ENCODE measurements at regions not wholly inside any gene's neighbourhood (a gene's known extent, or its start where the extent isn't known, plus 50 kb on each side); places are given as distances from the start of the nearest gene placed in this dataset.

DNA sequence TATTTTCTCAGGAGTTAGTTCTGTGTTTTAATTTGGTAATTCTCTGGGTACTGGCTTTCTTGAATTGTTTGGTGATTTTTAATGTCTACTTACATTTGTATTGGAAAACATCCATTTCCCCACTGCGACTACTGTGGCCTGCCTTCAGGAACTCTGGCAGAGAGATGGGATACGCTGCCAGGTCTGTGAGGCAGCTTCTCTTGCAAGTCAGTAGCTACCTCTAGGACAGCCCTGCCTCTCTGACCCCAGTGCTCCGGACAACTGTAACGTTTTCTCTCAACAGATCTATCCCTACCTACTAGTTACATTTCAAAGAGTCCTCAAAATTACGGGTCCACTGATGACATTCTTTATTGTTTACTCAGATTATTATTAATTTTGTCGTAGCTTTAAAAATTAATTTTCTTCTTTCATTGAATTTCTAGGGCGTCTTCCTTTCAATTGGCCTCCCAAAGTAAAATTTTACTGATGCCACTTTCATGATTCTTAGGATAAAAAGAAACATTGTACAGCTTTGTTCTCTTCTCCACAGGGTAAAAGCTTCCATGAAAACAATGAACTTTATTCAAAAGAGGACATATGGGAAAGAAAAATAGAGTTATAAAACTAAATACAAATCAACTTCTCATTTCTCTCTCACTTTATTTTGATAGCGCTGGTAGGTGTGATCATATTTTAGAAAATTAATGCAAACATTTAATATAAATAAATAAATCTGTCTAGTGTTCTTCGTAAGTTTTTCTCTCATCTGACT lies 123.2 kb upstream of the GOLGA8J start:
- Histone ChIP-seq H3K4me1 (no peaks in the 10 kb centered on the region), H3K4me3 (no peak overlapping the region), H3K9me3 (no peaks in the 10 kb centered on the region), H3K36me3 (no peaks in the 10 kb centered on the region), H3K27me3 (no peaks in the 10 kb centered on the region), H3K27ac (no peak overlapping the region)
- ATAC-seq (no peak), DNase-seq (no peak)
- TF ChIP-seq, protein P1, sequence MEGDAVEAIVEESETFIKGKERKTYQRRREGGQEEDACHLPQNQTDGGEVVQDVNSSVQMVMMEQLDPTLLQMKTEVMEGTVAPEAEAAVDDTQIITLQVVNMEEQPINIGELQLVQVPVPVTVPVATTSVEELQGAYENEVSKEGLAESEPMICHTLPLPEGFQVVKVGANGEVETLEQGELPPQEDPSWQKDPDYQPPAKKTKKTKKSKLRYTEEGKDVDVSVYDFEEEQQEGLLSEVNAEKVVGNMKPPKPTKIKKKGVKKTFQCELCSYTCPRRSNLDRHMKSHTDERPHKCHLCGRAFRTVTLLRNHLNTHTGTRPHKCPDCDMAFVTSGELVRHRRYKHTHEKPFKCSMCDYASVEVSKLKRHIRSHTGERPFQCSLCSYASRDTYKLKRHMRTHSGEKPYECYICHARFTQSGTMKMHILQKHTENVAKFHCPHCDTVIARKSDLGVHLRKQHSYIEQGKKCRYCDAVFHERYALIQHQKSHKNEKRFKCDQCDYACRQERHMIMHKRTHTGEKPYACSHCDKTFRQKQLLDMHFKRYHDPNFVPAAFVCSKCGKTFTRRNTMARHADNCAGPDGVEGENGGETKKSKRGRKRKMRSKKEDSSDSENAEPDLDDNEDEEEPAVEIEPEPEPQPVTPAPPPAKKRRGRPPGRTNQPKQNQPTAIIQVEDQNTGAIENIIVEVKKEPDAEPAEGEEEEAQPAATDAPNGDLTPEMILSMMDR (IDR thresholded peaks at IDR 0.05): no peak
- intact Hi-C loops (cut with DNase I): no loop called here

DNA sequence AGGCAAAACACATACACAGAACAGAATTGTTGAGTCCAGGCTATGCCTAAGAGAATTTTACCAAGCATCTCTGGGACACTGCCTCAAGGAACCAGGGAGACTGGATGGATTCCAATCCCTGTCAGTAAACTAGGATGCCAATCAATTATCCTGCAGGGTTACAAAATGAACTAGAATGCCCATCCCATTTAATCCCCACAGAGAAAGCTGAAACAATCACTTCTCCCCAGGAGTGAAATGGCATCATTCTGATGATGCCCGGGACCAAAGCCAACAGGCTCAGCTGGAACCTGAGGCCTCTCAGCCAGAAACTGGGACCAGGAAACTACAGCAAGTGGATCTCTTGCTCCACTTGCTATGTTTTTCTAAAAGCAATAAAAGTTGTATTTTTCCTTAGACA lies 130.0 kb upstream of the TJP1 start:
- DNase-seq (no peak), ATAC-seq (no peak)
- no peaks in the 10 kb centered on the region for H3K4me1 ChIP-seq
- TF ChIP-seq, protein P1 (IDR thresholded peaks at IDR 0.05): no peak
- H3K27me3 ChIP-seq: no peaks in the 10 kb centered on the region
- no peaks in the 10 kb centered on the region for H3K9me3 ChIP-seq
- no peaks in the 10 kb centered on the region for H3K36me3 ChIP-seq
- intact Hi-C loops (cut with DNase I): no loop called here
- H3K4me3 ChIP-seq: no peak overlapping the region
- H3K27ac ChIP-seq: no peak overlapping the region

DNA sequence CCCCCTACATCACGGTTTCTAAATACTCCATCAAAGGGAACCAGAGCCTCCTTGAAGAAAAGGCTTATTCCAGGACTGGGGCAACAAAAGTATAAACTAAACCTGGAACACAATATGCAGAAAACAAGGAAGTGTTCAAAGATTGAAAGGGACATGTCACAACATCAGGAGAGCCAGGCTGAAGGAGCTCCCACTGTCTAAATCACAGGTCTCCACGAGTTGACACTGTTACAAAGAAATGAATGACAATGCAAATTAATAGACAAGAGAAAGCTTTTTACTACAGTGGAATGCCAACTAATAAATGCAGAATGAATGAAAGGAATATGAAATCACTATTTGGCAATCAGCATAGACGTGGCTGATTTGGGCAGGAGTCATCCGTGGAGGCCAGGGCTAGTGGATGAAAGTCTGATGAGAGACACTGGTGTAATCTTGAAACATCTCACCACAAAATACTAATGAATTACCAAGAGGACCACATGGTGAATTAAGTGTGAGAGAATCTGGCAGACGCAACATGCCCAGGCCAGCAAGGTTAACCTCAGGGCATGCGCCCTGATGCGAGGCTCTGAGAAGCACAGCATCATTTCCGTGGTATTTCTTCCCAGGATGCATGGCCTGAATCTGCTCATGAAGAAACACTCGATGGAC lies 123.8 kb upstream of the TJP1 start:
- TF ChIP-seq, protein P1 (IDR thresholded peaks at IDR 0.05): no peak
- DNase-seq: no peak
- Histone ChIP-seq H3K9me3 (no peaks in the 10 kb centered on the region), H3K36me3 (no peaks in the 10 kb centered on the region), H3K4me3 (no peak overlapping the region), H3K4me1 (no peaks in the 10 kb centered on the region), H3K27me3 (no peaks in the 10 kb centered on the region), H3K27ac (no peak overlapping the region)
- intact Hi-C loops (cut with DNase I): no loop called here
- no peak for ATAC-seq

DNA sequence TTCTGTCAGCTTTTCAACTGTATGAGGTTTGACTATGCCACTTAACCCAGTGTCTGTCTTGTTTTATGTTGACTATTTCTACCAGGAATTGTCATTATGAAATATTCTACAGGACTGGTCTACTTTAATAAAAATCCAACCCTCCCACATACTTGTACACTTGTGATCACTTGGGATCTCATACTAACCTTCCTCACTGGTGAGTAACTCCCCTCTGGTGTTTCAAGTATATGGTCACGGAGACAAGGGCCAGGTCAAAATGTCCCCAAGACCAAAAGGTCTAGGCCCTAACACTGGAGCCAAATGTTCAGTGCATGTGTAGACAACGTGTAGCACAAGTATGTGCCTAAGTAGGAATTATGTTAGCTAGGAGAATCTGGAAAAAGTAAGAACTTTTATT lies 122.7 kb upstream of the TJP1 start:
- intact Hi-C loops (cut with DNase I): no loop called here
- Histone ChIP-seq H3K4me1 (no peaks in the 10 kb centered on the region), H3K27ac (no peak overlapping the region), H3K9me3 (no peaks in the 10 kb centered on the region), H3K36me3 (no peaks in the 10 kb centered on the region), H3K4me3 (no peak overlapping the region), H3K27me3 (no peaks in the 10 kb centered on the region)
- DNase-seq (no peak), ATAC-seq (peak; percentile 30)
- TF ChIP-seq, protein P1 (IDR thresholded peaks at IDR 0.05): no peak

DNA sequence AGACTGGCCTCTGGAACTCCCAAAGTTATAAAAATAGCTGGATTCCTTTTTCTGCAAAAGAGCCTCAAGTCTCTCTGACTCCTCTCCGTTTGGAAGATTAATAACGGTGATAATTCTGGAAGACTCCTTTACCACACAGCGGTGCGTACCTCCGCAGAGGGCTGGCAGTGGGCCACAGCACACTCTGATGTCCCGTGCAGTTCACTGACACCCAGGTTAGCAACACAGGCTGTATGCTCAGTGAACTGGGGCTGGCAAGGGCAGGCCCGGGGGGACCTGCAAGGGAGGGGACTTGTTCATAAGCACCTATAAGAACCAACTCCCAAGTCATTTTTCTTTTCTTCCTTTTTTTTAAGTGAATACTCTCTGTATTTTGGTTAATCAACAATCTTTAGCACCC lies 120.3 kb upstream of the TJP1 start:
- no peaks in the 10 kb centered on the region for H3K9me3 ChIP-seq
- ATAC-seq (no peak), DNase-seq (no peak)
- H3K4me1 ChIP-seq: no peaks in the 10 kb centered on the region
- no peak overlapping the region for H3K4me3 ChIP-seq
- no peaks in the 10 kb centered on the region for H3K36me3 ChIP-seq
- no peak overlapping the region for H3K27ac ChIP-seq
- no peaks in the 10 kb centered on the region for H3K27me3 ChIP-seq
- TF ChIP-seq, protein P1 (IDR thresholded peaks at IDR 0.05): no peak
- intact Hi-C loops (cut with DNase I): no loop called here

All from left lung (tissue), 4 donors.